ENCODE measurements at regions not wholly inside any gene's neighbourhood (a gene's known extent, or its start where the extent isn't known, plus 50 kb on each side); places are given as distances from the start of the nearest gene placed in this dataset.

- TF ChIP-seq CTCF (IDR thresholded peaks at IDR 0.05; ENCODE audit: low read depth, low read length) = no peak
- H3K4me3 ChIP-seq (ENCODE audit: low read depth, low read length) = no peak overlapping the region
Measured at GRCh38 chr6:145544514-145544913, 190.8 kb downstream of the EPM2A start.

GRCh38 chr6:145546265-145546664, 189.1 kb downstream of the EPM2A start:
- TF ChIP-seq CTCF (IDR thresholded peaks at IDR 0.05; ENCODE audit: low read depth, low read length) = no peak
- no peak overlapping the region for H3K4me3 ChIP-seq (ENCODE audit: low read depth, low read length)

GRCh38 chr6:145547594-145548335, 187.6 kb downstream of the EPM2A start:
- H3K4me3 ChIP-seq (ENCODE audit: low read depth, low read length) = no peak overlapping the region
- TF ChIP-seq CTCF (IDR thresholded peaks at IDR 0.05; ENCODE audit: low read depth, low read length) = no peak

- no peak for TF ChIP-seq CTCF (IDR thresholded peaks at IDR 0.05; ENCODE audit: low read depth, low read length)
- no peak overlapping the region for H3K4me3 ChIP-seq (ENCODE audit: low read depth, low read length)
Measured at GRCh38 chr6:145548933-145549648, 186.2 kb downstream of the EPM2A start.

- TF ChIP-seq CTCF (IDR thresholded peaks at IDR 0.05; ENCODE audit: low read depth, low read length) = no peak
- no peak overlapping the region for H3K4me3 ChIP-seq (ENCODE audit: low read depth, low read length)
Measured at GRCh38 chr6:145551164-145551563, 184.2 kb downstream of the EPM2A start.

GRCh38 chr6:145555084-145555483, 180.2 kb downstream of the EPM2A start:
- no peak for TF ChIP-seq CTCF (IDR thresholded peaks at IDR 0.05; ENCODE audit: low read depth, low read length)
- no peak overlapping the region for H3K4me3 ChIP-seq (ENCODE audit: low read depth, low read length)

- no peak for TF ChIP-seq CTCF (IDR thresholded peaks at IDR 0.05; ENCODE audit: low read depth, low read length)
- no peak overlapping the region for H3K4me3 ChIP-seq (ENCODE audit: low read depth, low read length)
Measured at GRCh38 chr6:145557474-145557873, 177.8 kb downstream of the EPM2A start.

All from WI38 (cell line).